GM12872 (cell line): ENCODE measurements at regions not wholly inside any gene's neighbourhood (a gene's known extent, or its start where the extent isn't known, plus 50 kb on each side); places are given as distances from the start of the nearest gene placed in this dataset.

Experiments
- TF ChIP-seq, protein P1 (sequence below): IDR thresholded peaks from 3 replicates; pipeline ENCODE4 v1.5.1; 2011; ENCODE audit warnings: low read depth, mild to moderate bottlenecking, low read length, moderate library complexity; ENCODE audit not compliant: insufficient read depth

DNA sequence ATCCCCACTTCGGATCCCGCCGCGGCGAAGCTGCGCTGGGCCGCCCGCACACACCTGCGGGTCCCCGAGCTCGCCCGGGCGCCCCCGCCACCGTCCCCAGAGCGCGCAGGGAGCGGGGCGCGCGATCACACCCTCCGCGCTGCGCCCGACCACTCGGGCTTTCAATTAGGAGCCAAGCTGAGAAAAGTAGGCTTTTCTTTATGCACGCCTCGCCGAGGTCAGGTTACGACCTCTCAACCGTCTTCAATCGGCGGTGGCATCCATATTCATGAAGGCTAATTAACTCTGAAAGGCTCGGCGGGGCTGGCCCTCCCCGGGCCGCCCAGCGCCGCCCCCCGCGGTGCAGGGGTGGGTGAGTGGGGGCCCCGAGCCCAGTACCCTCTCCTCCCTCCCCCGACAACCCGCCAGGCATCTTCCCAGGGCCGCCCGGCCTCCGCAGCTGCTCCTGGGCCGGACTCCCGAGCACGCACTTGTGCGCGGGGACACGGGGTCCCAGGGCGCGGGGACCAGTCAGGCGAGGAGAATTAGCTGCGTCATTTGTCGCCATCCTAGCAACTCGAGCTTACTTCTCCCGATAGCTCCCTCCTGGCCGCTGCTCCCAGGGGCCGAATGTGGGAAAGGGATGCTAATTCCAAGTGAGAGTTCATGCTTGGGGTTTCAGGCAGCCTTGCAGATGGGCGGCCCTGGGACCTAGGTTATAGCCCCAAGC, 155.5 kb upstream of the LYZL2 start:
- TF ChIP-seq, protein P1, sequence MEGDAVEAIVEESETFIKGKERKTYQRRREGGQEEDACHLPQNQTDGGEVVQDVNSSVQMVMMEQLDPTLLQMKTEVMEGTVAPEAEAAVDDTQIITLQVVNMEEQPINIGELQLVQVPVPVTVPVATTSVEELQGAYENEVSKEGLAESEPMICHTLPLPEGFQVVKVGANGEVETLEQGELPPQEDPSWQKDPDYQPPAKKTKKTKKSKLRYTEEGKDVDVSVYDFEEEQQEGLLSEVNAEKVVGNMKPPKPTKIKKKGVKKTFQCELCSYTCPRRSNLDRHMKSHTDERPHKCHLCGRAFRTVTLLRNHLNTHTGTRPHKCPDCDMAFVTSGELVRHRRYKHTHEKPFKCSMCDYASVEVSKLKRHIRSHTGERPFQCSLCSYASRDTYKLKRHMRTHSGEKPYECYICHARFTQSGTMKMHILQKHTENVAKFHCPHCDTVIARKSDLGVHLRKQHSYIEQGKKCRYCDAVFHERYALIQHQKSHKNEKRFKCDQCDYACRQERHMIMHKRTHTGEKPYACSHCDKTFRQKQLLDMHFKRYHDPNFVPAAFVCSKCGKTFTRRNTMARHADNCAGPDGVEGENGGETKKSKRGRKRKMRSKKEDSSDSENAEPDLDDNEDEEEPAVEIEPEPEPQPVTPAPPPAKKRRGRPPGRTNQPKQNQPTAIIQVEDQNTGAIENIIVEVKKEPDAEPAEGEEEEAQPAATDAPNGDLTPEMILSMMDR: no peak

DNA sequence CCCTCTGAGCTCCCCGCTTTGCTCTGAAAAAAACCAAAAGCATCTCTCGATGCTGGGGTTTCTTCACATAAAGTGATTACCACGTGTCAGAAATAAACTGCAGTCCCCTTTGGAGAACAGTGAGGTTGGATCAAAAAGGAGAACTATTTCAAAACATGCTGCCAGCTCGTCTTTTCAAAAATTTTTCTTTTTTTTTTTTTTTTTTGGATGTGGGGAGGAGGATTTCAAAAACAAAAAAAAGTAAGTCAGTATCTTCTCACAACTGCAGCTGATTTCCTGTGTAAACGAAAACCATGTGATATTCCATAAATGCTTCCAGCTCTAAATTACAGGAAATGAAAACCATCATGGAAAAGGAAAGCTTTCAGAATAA, 155.0 kb upstream of the LYZL2 start:
- TF ChIP-seq, protein P1: no peak

DNA sequence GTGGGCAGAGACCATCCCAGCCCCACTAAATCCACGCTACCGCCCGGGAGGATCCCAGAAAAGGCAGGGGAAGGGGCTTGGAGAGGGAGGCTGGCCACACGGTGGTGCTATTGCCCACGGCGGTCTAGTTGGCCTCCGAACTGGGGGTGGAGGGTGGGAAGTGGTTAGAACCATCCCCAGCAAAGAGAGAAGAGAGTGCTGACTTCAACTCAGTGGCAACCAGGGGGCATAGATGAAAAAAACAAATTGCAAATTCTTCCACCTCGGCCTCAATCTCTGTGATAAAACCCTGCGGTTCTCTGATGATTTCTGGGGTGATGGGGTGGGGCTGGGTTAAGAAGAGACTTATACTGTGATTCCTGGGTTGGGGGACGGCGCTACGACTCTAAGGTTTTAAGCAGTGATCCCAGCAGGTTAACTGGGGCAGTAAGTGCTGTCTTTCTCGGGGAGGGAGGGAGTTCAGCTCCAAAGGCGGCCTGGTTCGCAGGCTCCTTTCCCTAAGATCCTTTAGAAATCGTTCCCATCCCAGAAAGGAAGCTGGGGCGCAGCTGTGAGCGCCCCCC, 154.5 kb upstream of the LYZL2 start:
- TF ChIP-seq, protein P1: peak; percentile 91

DNA sequence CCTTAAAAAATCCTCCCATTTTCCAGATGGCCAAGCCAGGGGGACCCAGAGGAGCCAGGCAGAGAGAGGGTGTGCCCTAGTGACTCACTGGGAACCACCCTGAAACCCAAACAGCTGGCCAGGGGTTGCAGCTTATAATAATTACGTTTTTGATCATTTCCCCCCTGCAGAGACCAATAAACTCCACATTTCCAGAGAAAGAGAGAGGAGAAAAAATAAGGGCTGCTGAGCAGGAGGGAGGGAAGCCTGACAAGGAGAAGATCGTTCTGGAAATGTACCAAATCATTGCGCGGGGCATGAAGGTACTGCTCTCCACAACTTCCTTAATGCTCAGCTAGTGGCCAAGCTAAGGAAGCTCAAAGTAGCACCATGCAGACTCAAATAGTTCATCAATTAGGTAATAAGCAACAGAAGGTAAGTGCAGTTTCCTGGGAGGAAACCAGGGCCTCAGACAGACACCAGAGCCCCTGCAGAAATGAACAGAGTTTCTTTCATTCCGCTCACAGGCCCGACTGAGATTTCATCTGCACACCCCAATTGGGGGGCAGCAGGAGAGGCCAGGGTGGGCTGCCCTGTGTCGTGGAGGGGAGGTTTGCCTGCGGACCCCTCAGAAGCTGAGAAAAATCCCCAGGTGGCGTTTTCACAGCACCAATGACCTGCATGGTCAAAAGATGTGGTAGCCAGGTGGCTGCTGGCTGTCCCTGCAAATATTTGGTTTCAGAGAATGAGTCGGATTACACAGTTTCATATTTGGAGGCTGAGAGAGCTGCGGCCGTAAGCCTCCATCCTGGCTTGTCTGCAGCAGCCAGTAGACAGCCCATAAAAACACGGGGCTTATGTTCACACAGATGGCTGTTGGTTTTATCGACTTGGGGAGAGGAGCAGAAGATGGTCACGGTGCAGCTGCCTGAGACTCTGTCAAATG, 153.2 kb upstream of the LYZL2 start:
- TF ChIP-seq, protein P1: no peak

DNA sequence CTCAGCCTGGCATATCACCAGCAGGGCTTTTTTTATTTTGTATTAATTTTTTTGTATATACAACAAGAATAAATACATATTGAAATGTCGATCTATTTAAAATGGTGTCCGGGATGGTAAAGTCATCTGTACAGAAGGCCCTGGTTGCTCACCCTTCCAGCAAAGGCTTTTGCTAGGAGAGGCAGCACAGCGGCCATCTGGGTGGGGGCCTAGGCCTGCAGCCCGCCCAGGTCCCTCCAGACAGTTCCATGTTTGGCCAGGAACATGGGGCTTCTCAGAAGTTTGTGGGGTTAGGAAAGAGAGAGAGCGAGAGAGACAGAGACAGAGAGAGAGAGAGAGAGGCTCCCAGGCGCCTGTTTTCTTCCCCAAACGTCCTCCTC, 152.6 kb upstream of the LYZL2 start:
- TF ChIP-seq, protein P1: no peak

DNA sequence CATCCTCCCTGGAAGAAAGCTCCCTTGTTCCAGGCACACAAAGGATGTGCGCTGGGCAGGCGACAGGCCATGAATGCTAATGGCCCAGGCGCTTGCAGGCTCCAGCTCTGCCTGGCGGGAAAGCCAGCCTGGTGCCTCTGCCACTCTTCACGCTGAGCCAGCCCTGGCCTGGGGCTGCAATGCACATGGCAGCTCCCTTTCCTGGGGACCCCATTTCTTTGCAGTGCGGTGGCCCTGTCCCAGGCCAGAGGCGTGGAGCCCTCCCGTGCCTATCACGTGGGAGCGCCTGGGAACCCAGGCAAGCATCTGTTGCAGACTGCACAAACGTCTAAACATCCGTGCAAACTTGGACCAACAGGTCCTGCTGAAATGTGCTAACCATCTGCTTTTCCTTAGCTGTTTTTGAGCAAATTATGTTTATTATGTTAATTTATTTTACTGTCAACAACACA, 152.1 kb upstream of the LYZL2 start:
- TF ChIP-seq, protein P1: no peak

DNA sequence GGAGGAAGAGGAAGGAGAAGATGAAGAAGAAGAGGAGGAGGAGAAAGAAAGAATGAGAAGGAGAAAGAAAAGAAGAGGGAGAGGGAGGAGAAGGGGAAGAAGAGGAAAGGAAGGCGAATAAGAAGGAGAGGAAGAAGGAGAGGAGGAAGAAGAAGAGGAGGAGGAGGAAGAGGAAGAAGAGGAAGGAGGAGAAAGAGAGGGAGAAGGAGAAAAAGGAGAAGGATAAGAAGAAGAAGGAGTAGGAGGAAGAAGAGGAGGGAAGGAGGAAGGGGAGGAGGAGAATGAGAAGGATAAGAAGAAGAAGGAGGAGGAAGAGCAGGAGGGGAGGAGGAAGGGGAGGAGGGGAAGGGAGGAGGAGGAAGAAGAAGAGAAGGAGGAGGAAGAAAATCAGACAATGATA, 149.2 kb upstream of the LYZL2 start:
- TF ChIP-seq, protein P1: no peak
